ENCODE measurements at regions not wholly inside any gene's neighbourhood (a gene's known extent, or its start where the extent isn't known, plus 50 kb on each side); places are given as distances from the start of the nearest gene placed in this dataset.

DNA sequence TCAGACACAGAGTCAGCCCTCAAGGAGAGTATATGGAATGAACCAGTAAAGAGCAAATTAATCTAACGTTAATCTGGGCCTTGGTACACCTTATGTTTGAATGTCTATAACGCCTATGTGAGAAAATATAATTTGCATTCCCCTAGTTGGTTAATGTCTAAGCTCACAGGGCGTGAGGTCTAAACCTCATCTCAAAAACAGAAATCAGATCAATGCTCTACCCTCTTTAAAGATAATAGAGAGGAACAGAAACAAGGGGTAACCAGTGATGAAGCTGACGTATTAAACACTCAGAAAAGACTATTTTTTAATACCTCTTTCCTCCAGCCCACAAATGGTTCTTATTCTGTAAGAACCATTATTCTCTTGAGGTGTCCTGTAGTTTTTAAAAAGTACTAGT is 369.2 kb upstream of the NOCT start:
- TF ChIP-seq, protein P1, sequence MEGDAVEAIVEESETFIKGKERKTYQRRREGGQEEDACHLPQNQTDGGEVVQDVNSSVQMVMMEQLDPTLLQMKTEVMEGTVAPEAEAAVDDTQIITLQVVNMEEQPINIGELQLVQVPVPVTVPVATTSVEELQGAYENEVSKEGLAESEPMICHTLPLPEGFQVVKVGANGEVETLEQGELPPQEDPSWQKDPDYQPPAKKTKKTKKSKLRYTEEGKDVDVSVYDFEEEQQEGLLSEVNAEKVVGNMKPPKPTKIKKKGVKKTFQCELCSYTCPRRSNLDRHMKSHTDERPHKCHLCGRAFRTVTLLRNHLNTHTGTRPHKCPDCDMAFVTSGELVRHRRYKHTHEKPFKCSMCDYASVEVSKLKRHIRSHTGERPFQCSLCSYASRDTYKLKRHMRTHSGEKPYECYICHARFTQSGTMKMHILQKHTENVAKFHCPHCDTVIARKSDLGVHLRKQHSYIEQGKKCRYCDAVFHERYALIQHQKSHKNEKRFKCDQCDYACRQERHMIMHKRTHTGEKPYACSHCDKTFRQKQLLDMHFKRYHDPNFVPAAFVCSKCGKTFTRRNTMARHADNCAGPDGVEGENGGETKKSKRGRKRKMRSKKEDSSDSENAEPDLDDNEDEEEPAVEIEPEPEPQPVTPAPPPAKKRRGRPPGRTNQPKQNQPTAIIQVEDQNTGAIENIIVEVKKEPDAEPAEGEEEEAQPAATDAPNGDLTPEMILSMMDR (IDR thresholded peaks at IDR 0.05; ENCODE audit: low read depth, low read length) = no peak
- TF ChIP-seq MYC (IDR thresholded peaks at IDR 0.05; ENCODE audit: low read depth, low read length) (no peak), POLR2A (IDR thresholded peaks at IDR 0.05; ENCODE audit: extremely low read depth, insufficient read length) (no peak)
